ENCODE measurements at regions not wholly inside any gene's neighbourhood (a gene's known extent, or its start where the extent isn't known, plus 50 kb on each side); places are given as distances from the start of the nearest gene placed in this dataset.

- Histone ChIP-seq H3K27me3 (ENCODE audit: control insufficient read depth in 3 of 3, insufficient read depth in 3 of 3, low read depth in 1 of 3, low read length in 3 of 3) (no peaks in the 10 kb centered on the region), H3K27ac (replicated peaks; ENCODE audit: low read length) (no peak overlapping the region), H3K79me1 (ENCODE audit: low read depth, low read length) (no peaks in the 10 kb centered on the region), H4K91ac (ENCODE audit: low read depth, low read length, poor library complexity) (no peak overlapping the region), H2AK5ac (ENCODE audit: low read depth, low read length) (no peak overlapping the region), H3K4ac (ENCODE audit: low read length) (no peak overlapping the region), H3K9ac (ENCODE audit: low read depth, low read length, poor library complexity) (no peak overlapping the region), H3K4me3 (ENCODE audit: low read length in 2 of 2) (no peak overlapping the region), H2BK120ac (ENCODE audit: low read depth, low read length) (no peak overlapping the region), H3K18ac (ENCODE audit: low read length) (no peak overlapping the region), H3K9me3 (replicated peaks in 1 of 2; ENCODE audit: control insufficient read depth in 2 of 2, insufficient read depth in 1 of 2, low read depth in 1 of 2, low read length in 2 of 2) (no peaks in the 10 kb centered on the region), H4K8ac (ENCODE audit: low read depth, low read length) (no peak overlapping the region), H2BK15ac (ENCODE audit: low read length) (no peak overlapping the region), H2BK5ac (ENCODE audit: low read length) (no peak overlapping the region), H2BK12ac (ENCODE audit: low read length) (no peak overlapping the region), H3K4me2 (ENCODE audit: insufficient read depth, low read length, poor library complexity, severe bottlenecking) (no peak overlapping the region), H2AFZ (ENCODE audit: low read length) (no peak overlapping the region), H3K36me3 (replicated peaks in 1 of 2; ENCODE audit: control insufficient read depth in 2 of 2, insufficient read depth in 2 of 2, low read length in 2 of 2) (no peaks in the 10 kb centered on the region), H3K23ac (ENCODE audit: low read depth, low read length, poor library complexity) (no peak overlapping the region), H3K4me1 (ENCODE audit: control insufficient read depth in 2 of 2, insufficient read depth in 1 of 2, low read depth in 1 of 2, low read length in 2 of 2) (no peaks in the 10 kb centered on the region), H3K14ac (ENCODE audit: low read length) (no peak overlapping the region)
- WGBS, 2 donors (ENCODE audit: extremely low coverage in 2 of 2, insufficient read length in 2 of 2, insufficient replicate concordance in 1 of 2) = no CpG with 5 or more reads among the region's 9 CpGs
- DNase-seq (ENCODE audit: low spot score) = no peak
Measured at GRCh38 chrX:94871640-94872039, 1197.6 kb downstream of the FAM133A start.

DNA sequence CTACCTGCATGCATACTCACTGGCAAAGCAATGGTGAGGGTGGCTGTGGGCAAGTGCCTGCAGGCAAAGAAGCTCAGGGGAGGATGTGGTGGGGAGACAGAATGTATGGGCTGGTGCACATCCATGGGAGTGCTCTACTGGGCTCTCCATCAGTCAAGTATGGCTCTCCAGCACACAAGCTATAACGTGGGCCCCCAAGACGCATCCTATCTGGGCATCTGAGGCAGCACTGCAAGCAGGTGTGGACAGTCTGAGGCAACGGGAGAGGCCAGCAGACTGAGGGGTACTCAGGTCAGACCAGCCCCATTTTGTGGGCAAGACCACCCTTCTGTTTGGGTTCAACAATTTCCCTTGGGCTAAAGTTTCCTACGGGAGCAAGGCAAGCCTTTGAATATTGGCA is 1227.8 kb downstream of the FAM133A start:
- no peak overlapping the region for H3K18ac ChIP-seq (ENCODE audit: low read length)
- H2BK5ac ChIP-seq (ENCODE audit: low read length) = no peak overlapping the region
- H2BK15ac ChIP-seq (ENCODE audit: low read length) = no peak overlapping the region
- H2BK120ac ChIP-seq (ENCODE audit: low read depth, low read length) = no peak overlapping the region
- H3K9ac ChIP-seq (ENCODE audit: low read depth, low read length, poor library complexity) = no peak overlapping the region
- H3K27me3 ChIP-seq (ENCODE audit: control insufficient read depth in 3 of 3, insufficient read depth in 3 of 3, low read depth in 1 of 3, low read length in 3 of 3) = no peaks in the 10 kb centered on the region
- no CpG with 5 or more reads among the region's 4 CpGs for WGBS, 2 donors (ENCODE audit: extremely low coverage in 2 of 2, insufficient read length in 2 of 2, insufficient replicate concordance in 1 of 2)
- H3K4ac ChIP-seq (ENCODE audit: low read length) = no peak overlapping the region
- no peak overlapping the region for H3K27ac ChIP-seq (replicated peaks; ENCODE audit: low read length)
- no peaks in the 10 kb centered on the region for H3K4me1 ChIP-seq (ENCODE audit: control insufficient read depth in 2 of 2, insufficient read depth in 1 of 2, low read depth in 1 of 2, low read length in 2 of 2)
- H2AK5ac ChIP-seq (ENCODE audit: low read depth, low read length) = no peak overlapping the region
- H3K4me3 ChIP-seq (ENCODE audit: low read length in 2 of 2) = no peak overlapping the region
- H3K36me3 ChIP-seq (replicated peaks in 1 of 2; ENCODE audit: control insufficient read depth in 2 of 2, insufficient read depth in 2 of 2, low read length in 2 of 2) = no peaks in the 10 kb centered on the region
- no peak overlapping the region for H3K23ac ChIP-seq (ENCODE audit: low read depth, low read length, poor library complexity)
- no peak overlapping the region for H4K91ac ChIP-seq (ENCODE audit: low read depth, low read length, poor library complexity)
- H4K8ac ChIP-seq (ENCODE audit: low read depth, low read length) = no peak overlapping the region
- H3K14ac ChIP-seq (ENCODE audit: low read length) = no peak overlapping the region
- H2BK12ac ChIP-seq (ENCODE audit: low read length) = no peak overlapping the region
- no peak overlapping the region for H2AFZ ChIP-seq (ENCODE audit: low read length)
- DNase-seq (ENCODE audit: low spot score) = no peak
- no peak overlapping the region for H3K4me2 ChIP-seq (ENCODE audit: insufficient read depth, low read length, poor library complexity, severe bottlenecking)
- no peaks in the 10 kb centered on the region for H3K79me1 ChIP-seq (ENCODE audit: low read depth, low read length)
- no peaks in the 10 kb centered on the region for H3K9me3 ChIP-seq (replicated peaks in 1 of 2; ENCODE audit: control insufficient read depth in 2 of 2, insufficient read depth in 1 of 2, low read depth in 1 of 2, low read length in 2 of 2)

GRCh38 chrX:94908171-94908570 is 1234.2 kb downstream of the FAM133A start:
- H3K4me2 ChIP-seq (ENCODE audit: insufficient read depth, low read length, poor library complexity, severe bottlenecking) = no peak overlapping the region
- no CpG with 5 or more reads among the region's 7 CpGs for WGBS, 2 donors (ENCODE audit: extremely low coverage in 2 of 2, insufficient read length in 2 of 2, insufficient replicate concordance in 1 of 2)
- H4K91ac ChIP-seq (ENCODE audit: low read depth, low read length, poor library complexity) = no peak overlapping the region

GRCh38 chrX:94908648-94909047 is 1234.6 kb downstream of the FAM133A start:
- no peaks in the 10 kb centered on the region for H3K4me1 ChIP-seq (ENCODE audit: control insufficient read depth in 2 of 2, insufficient read depth in 1 of 2, low read depth in 1 of 2, low read length in 2 of 2)
- no peaks in the 10 kb centered on the region for H3K79me1 ChIP-seq (ENCODE audit: low read depth, low read length)
- no peak for DNase-seq (ENCODE audit: low spot score)
- H3K9me3 ChIP-seq (replicated peaks in 1 of 2; ENCODE audit: control insufficient read depth in 2 of 2, insufficient read depth in 1 of 2, low read depth in 1 of 2, low read length in 2 of 2) = no peaks in the 10 kb centered on the region
- no peak overlapping the region for H3K18ac ChIP-seq (ENCODE audit: low read length)
- no peak overlapping the region for H2BK5ac ChIP-seq (ENCODE audit: low read length)
- H3K23ac ChIP-seq (ENCODE audit: low read depth, low read length, poor library complexity) = no peak overlapping the region
- no peak overlapping the region for H3K14ac ChIP-seq (ENCODE audit: low read length)
- no peak overlapping the region for H3K9ac ChIP-seq (ENCODE audit: low read depth, low read length, poor library complexity)
- no peak overlapping the region for H3K27ac ChIP-seq (replicated peaks; ENCODE audit: low read length)
- no peak overlapping the region for H4K91ac ChIP-seq (ENCODE audit: low read depth, low read length, poor library complexity)
- no CpG with 5 or more reads among the region's 7 CpGs for WGBS, 2 donors (ENCODE audit: extremely low coverage in 2 of 2, insufficient read length in 2 of 2, insufficient replicate concordance in 1 of 2)
- no peak overlapping the region for H4K8ac ChIP-seq (ENCODE audit: low read depth, low read length)
- no peak overlapping the region for H2BK15ac ChIP-seq (ENCODE audit: low read length)
- H3K36me3 ChIP-seq (replicated peaks in 1 of 2; ENCODE audit: control insufficient read depth in 2 of 2, insufficient read depth in 2 of 2, low read length in 2 of 2) = no peaks in the 10 kb centered on the region
- no peak overlapping the region for H3K4me3 ChIP-seq (ENCODE audit: low read length in 2 of 2)
- H3K4me2 ChIP-seq (ENCODE audit: insufficient read depth, low read length, poor library complexity, severe bottlenecking) = no peak overlapping the region
- no peak overlapping the region for H2BK12ac ChIP-seq (ENCODE audit: low read length)
- H3K4ac ChIP-seq (ENCODE audit: low read length) = no peak overlapping the region
- no peaks in the 10 kb centered on the region for H3K27me3 ChIP-seq (ENCODE audit: control insufficient read depth in 3 of 3, insufficient read depth in 3 of 3, low read depth in 1 of 3, low read length in 3 of 3)
- H2AFZ ChIP-seq (ENCODE audit: low read length) = peak overlapping the region; percentile 17
- H2BK120ac ChIP-seq (ENCODE audit: low read depth, low read length) = no peak overlapping the region
- H2AK5ac ChIP-seq (ENCODE audit: low read depth, low read length) = no peak overlapping the region

More at GRCh38 chrX:94908171-94908570, 1234.2 kb downstream of the FAM133A start:
- H3K9ac ChIP-seq (ENCODE audit: low read depth, low read length, poor library complexity) = no peak overlapping the region
- no peak overlapping the region for H2AK5ac ChIP-seq (ENCODE audit: low read depth, low read length)
- no peaks in the 10 kb centered on the region for H3K9me3 ChIP-seq (replicated peaks in 1 of 2; ENCODE audit: control insufficient read depth in 2 of 2, insufficient read depth in 1 of 2, low read depth in 1 of 2, low read length in 2 of 2)
- H3K27me3 ChIP-seq (ENCODE audit: control insufficient read depth in 3 of 3, insufficient read depth in 3 of 3, low read depth in 1 of 3, low read length in 3 of 3) = no peaks in the 10 kb centered on the region
- H4K8ac ChIP-seq (ENCODE audit: low read depth, low read length) = no peak overlapping the region
- no peak for DNase-seq (ENCODE audit: low spot score)
- H2BK12ac ChIP-seq (ENCODE audit: low read length) = no peak overlapping the region
- H2BK120ac ChIP-seq (ENCODE audit: low read depth, low read length) = no peak overlapping the region
- peak overlapping the region; percentile 13 for H2AFZ ChIP-seq (ENCODE audit: low read length)
- no peak overlapping the region for H3K4me3 ChIP-seq (ENCODE audit: low read length in 2 of 2)
- no peak overlapping the region for H3K23ac ChIP-seq (ENCODE audit: low read depth, low read length, poor library complexity)
- H2BK15ac ChIP-seq (ENCODE audit: low read length) = no peak overlapping the region
- no peaks in the 10 kb centered on the region for H3K4me1 ChIP-seq (ENCODE audit: control insufficient read depth in 2 of 2, insufficient read depth in 1 of 2, low read depth in 1 of 2, low read length in 2 of 2)
- H3K4ac ChIP-seq (ENCODE audit: low read length) = no peak overlapping the region
- no peak overlapping the region for H3K18ac ChIP-seq (ENCODE audit: low read length)
- no peak overlapping the region for H2BK5ac ChIP-seq (ENCODE audit: low read length)
- no peak overlapping the region for H3K27ac ChIP-seq (replicated peaks; ENCODE audit: low read length)
- H3K79me1 ChIP-seq (ENCODE audit: low read depth, low read length) = no peaks in the 10 kb centered on the region
- no peak overlapping the region for H3K14ac ChIP-seq (ENCODE audit: low read length)
- H3K36me3 ChIP-seq (replicated peaks in 1 of 2; ENCODE audit: control insufficient read depth in 2 of 2, insufficient read depth in 2 of 2, low read length in 2 of 2) = no peaks in the 10 kb centered on the region
